ENCODE measurements at regions not wholly inside any gene's neighbourhood (a gene's known extent, or its start where the extent isn't known, plus 50 kb on each side); places are given as distances from the start of the nearest gene placed in this dataset.

DNA sequence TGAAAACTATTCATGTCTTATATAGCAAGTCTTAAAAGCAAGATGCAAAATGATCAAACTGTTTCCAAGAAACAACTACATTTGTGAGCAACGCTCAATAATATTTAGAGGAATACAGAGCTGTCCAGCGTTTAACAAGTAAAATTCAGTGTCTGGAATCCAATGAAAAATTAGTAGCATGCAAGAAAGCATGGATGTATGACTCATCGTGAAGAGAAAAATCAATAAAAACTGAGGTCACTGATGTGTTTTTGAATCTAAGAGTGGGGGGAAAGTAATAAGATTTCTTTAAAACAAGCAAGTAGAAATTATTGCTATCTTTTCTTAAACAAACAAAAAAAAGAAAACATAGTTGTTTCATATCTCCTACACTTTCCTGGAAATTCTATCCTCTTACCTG lies 600.3 kb upstream of the GOLIM4 start:
- TF ChIP-seq CTCF (IDR thresholded peaks at IDR 0.05) (no peak), POLR2A (IDR thresholded peaks at IDR 0.05) (no peak)

All from thyroid gland (tissue), 4 donors.